ENCODE measurements at regions not wholly inside any gene's neighbourhood (a gene's known extent, or its start where the extent isn't known, plus 50 kb on each side); places are given as distances from the start of the nearest gene placed in this dataset.
"Not testable (repeated sequence)": the region's sequence is repeated elsewhere in the genome, so short reads cannot be mapped to it uniquely, and the experiment has no call there.

- CTCF ChIA-PET = not testable (repeated sequence)
Observed at GRCh38 chr3:195964318-195965107, 56.2 kb upstream of the TNK2 start.

DNA sequence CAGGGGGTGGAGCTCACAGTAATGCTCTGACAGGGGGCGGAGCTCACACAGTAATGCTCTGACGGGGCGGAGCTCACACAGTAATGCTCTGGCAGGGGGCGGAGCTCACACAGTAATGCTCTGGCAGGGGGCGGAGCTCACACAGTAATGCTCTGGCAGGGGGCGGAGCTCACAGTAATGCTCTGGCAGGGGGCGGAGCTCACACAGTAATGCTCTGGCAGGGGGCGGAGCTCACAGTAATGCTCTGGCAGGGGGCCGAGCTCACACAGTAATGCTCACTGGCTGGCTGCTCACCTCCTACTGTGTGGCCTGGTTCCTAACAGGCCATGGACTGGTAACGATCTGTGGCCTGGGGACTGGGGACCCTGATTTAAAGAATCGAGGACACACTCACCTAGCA is 53.9 kb upstream of the TNK2 start:
- H3K36me3 Mint-ChIP-seq (ENCODE audit: insufficient read depth, unreplicated experiment) = peaks cover 45% of the 10 kb centered on the region
- H3K4me3 Mint-ChIP-seq (ENCODE audit: low read depth, unreplicated experiment); H3K27ac Mint-ChIP-seq (ENCODE audit: unreplicated experiment); H3K27me3 Mint-ChIP-seq (ENCODE audit: unreplicated experiment); intact Hi-C loops (cut with micrococcal nuclease; ENCODE audit: unreplicated experiment); DNase-seq; H3K4me1 Mint-ChIP-seq (ENCODE audit: low read depth, unreplicated experiment); BruUV-seq (replicated peaks); CTCF ChIA-PET; H3K9me3 Mint-ChIP-seq (ENCODE audit: low read depth, unreplicated experiment): not testable (repeated sequence)

More at GRCh38 chr3:195964318-195965107, 56.2 kb upstream of the TNK2 start:
- H3K4me1 Mint-ChIP-seq (ENCODE audit: low read depth, unreplicated experiment); H3K4me3 Mint-ChIP-seq (ENCODE audit: low read depth, unreplicated experiment); H3K9me3 Mint-ChIP-seq (ENCODE audit: low read depth, unreplicated experiment); H3K27ac Mint-ChIP-seq (ENCODE audit: unreplicated experiment); DNase-seq; intact Hi-C loops (cut with micrococcal nuclease; ENCODE audit: unreplicated experiment); BruUV-seq (replicated peaks); H3K27me3 Mint-ChIP-seq (ENCODE audit: unreplicated experiment): not testable (repeated sequence)
- H3K36me3 Mint-ChIP-seq (ENCODE audit: insufficient read depth, unreplicated experiment) = peaks cover 45% of the 10 kb centered on the region

GRCh38 chr3:195960971-195961775 is 52.8 kb upstream of the TNK2 start:
- H3K4me1 Mint-ChIP-seq (ENCODE audit: low read depth, unreplicated experiment); H3K4me3 Mint-ChIP-seq (ENCODE audit: low read depth, unreplicated experiment); H3K9me3 Mint-ChIP-seq (ENCODE audit: low read depth, unreplicated experiment); H3K27me3 Mint-ChIP-seq (ENCODE audit: unreplicated experiment); intact Hi-C loops (cut with micrococcal nuclease; ENCODE audit: unreplicated experiment); BruUV-seq (replicated peaks): not testable (repeated sequence)
- peak overlapping the region; percentile 75 for H3K27ac Mint-ChIP-seq (ENCODE audit: unreplicated experiment)
- CTCF ChIA-PET = interaction anchor here (0.7 to 0.8 kb wide), 2 partner anchors 671 to 717 kb away, joined by 3 to 7 read pairs; no protein-coding TSS in a partner anchor
- H3K36me3 Mint-ChIP-seq (ENCODE audit: insufficient read depth, unreplicated experiment) = peaks cover 55% of the 10 kb centered on the region
- DNase-seq = peak; percentile 11

- H3K9me3 Mint-ChIP-seq (ENCODE audit: low read depth, unreplicated experiment); CTCF ChIA-PET; H3K4me1 Mint-ChIP-seq (ENCODE audit: low read depth, unreplicated experiment); H3K4me3 Mint-ChIP-seq (ENCODE audit: low read depth, unreplicated experiment); DNase-seq; H3K27ac Mint-ChIP-seq (ENCODE audit: unreplicated experiment); H3K27me3 Mint-ChIP-seq (ENCODE audit: unreplicated experiment); intact Hi-C loops (cut with micrococcal nuclease; ENCODE audit: unreplicated experiment): not testable (repeated sequence)
- H3K36me3 Mint-ChIP-seq (ENCODE audit: insufficient read depth, unreplicated experiment) = peaks cover 60% of the 10 kb centered on the region
- TSS peak; percentile 17 for BruUV-seq (replicated peaks)
Observed at GRCh38 chr3:195960164-195960563, 51.8 kb upstream of the TNK2 start.

- H3K27me3 Mint-ChIP-seq (ENCODE audit: unreplicated experiment); H3K4me1 Mint-ChIP-seq (ENCODE audit: low read depth, unreplicated experiment); DNase-seq; H3K27ac Mint-ChIP-seq (ENCODE audit: unreplicated experiment); H3K4me3 Mint-ChIP-seq (ENCODE audit: low read depth, unreplicated experiment); H3K9me3 Mint-ChIP-seq (ENCODE audit: low read depth, unreplicated experiment); BruUV-seq (replicated peaks); CTCF ChIA-PET: not testable (repeated sequence)
- intact Hi-C loops (cut with micrococcal nuclease; ENCODE audit: unreplicated experiment) = loop anchor here (5.0 kb wide), 1 partner anchor 267 kb away; no protein-coding TSS in a partner anchor
- H3K36me3 Mint-ChIP-seq (ENCODE audit: insufficient read depth, unreplicated experiment) = peaks cover 57% of the 10 kb centered on the region
Observed at GRCh38 chr3:195959367-195960157, 51.2 kb upstream of the TNK2 start.

GRCh38 chr3:195958736-195959135 is 50.4 kb upstream of the TNK2 start:
- H3K9me3 Mint-ChIP-seq (ENCODE audit: low read depth, unreplicated experiment); H3K4me1 Mint-ChIP-seq (ENCODE audit: low read depth, unreplicated experiment); CTCF ChIA-PET; BruUV-seq (replicated peaks); DNase-seq; H3K27me3 Mint-ChIP-seq (ENCODE audit: unreplicated experiment); H3K27ac Mint-ChIP-seq (ENCODE audit: unreplicated experiment); H3K4me3 Mint-ChIP-seq (ENCODE audit: low read depth, unreplicated experiment): not testable (repeated sequence)
- H3K36me3 Mint-ChIP-seq (ENCODE audit: insufficient read depth, unreplicated experiment) = peaks cover 56% of the 10 kb centered on the region
- intact Hi-C loops (cut with micrococcal nuclease; ENCODE audit: unreplicated experiment) = loop anchor here (5.0 kb wide), 1 partner anchor 266 kb away; no protein-coding TSS in a partner anchor

Measured in Calu3 (cell line).